ENCODE measurements at regions not wholly inside any gene's neighbourhood (a gene's known extent, or its start where the extent isn't known, plus 50 kb on each side); places are given as distances from the start of the nearest gene placed in this dataset.

- Histone ChIP-seq H4K8ac (ENCODE audit: low read length) (no peak overlapping the region), H3K36me3 (ENCODE audit: control insufficient read depth in 1 of 2, insufficient read depth in 2 of 2, low read depth in 1 of 2, low read length in 2 of 2) (no peaks in the 10 kb centered on the region), H3K14ac (ENCODE audit: low read length in 2 of 2) (no peak overlapping the region), H3K27ac (ENCODE audit: low read length, poor library complexity, severe bottlenecking) (no peak overlapping the region), H2AFZ (ENCODE audit: low read depth, low read length) (no peak overlapping the region), H3K4ac (ENCODE audit: low read depth in 1 of 2, low read length in 2 of 2) (no peak overlapping the region), H2AK5ac (ENCODE audit: low read length, severe bottlenecking) (no peak overlapping the region), H3K4me1 (ENCODE audit: control insufficient read depth, insufficient read depth, low read depth, low read length) (no peaks in the 10 kb centered on the region), H4K91ac (ENCODE audit: low read length) (no peak overlapping the region), H3K9me3 (ENCODE audit: control insufficient read depth, low read length) (no peaks in the 10 kb centered on the region), H2BK5ac (ENCODE audit: low read depth, low read length, poor library complexity, severe bottlenecking) (no peak overlapping the region), H3K9ac (ENCODE audit: low read length) (no peak overlapping the region), H2BK15ac (ENCODE audit: low read depth, poor library complexity, severe bottlenecking) (no peak overlapping the region), H3K79me1 (replicated peaks; ENCODE audit: low read length, poor library complexity, severe bottlenecking) (no peaks in the 10 kb centered on the region), H3K4me3 (ENCODE audit: insufficient read depth in 1 of 2, low read depth in 1 of 2, low read length in 2 of 2) (no peak overlapping the region), H2BK12ac (ENCODE audit: low read length in 2 of 2) (no peak overlapping the region), H2BK120ac (ENCODE audit: low read depth, low read length) (no peak overlapping the region), H3K27me3 (ENCODE audit: control insufficient read depth in 1 of 2, insufficient read depth in 1 of 2, low read length in 2 of 2) (peaks cover 0 to 12% of the 10 kb centered on the region in 2 experiments), H3K23ac (ENCODE audit: low read length in 2 of 2) (no peak overlapping the region), H3K4me2 (ENCODE audit: low read length, poor library complexity, severe bottlenecking) (no peak overlapping the region), H3K18ac (ENCODE audit: low read depth in 1 of 2, low read length in 2 of 2) (no peak overlapping the region)
- no peak for DNase-seq
- 74% methylated on average over 4 of the region's 4 CpGs for WGBS
These were observed 451.3 kb downstream of the NTRK3 start for GRCh38 chr15:87805117-87805820.

GRCh38 chr15:87804451-87804850 is 452.1 kb downstream of the NTRK3 start:
- Histone ChIP-seq H2AK5ac (ENCODE audit: low read length, severe bottlenecking) (no peak overlapping the region), H3K9ac (ENCODE audit: low read length) (no peak overlapping the region), H3K4me2 (ENCODE audit: low read length, poor library complexity, severe bottlenecking) (no peak overlapping the region), H2BK15ac (ENCODE audit: low read depth, poor library complexity, severe bottlenecking) (no peak overlapping the region), H3K79me1 (replicated peaks; ENCODE audit: low read length, poor library complexity, severe bottlenecking) (no peaks in the 10 kb centered on the region), H3K36me3 (ENCODE audit: control insufficient read depth in 1 of 2, insufficient read depth in 2 of 2, low read depth in 1 of 2, low read length in 2 of 2) (no peaks in the 10 kb centered on the region), H2BK12ac (ENCODE audit: low read length in 2 of 2) (no peak overlapping the region), H2BK120ac (ENCODE audit: low read depth, low read length) (no peak overlapping the region), H3K4ac (ENCODE audit: low read depth in 1 of 2, low read length in 2 of 2) (no peak overlapping the region), H3K27ac (ENCODE audit: low read length, poor library complexity, severe bottlenecking) (no peak overlapping the region), H3K18ac (ENCODE audit: low read depth in 1 of 2, low read length in 2 of 2) (no peak overlapping the region), H3K4me3 (ENCODE audit: insufficient read depth in 1 of 2, low read depth in 1 of 2, low read length in 2 of 2) (no peak overlapping the region), H2AFZ (ENCODE audit: low read depth, low read length) (no peak overlapping the region), H4K91ac (ENCODE audit: low read length) (no peak overlapping the region), H3K23ac (ENCODE audit: low read length in 2 of 2) (no peak overlapping the region), H3K27me3 (ENCODE audit: control insufficient read depth in 1 of 2, insufficient read depth in 1 of 2, low read length in 2 of 2) (peaks cover 0 to 12% of the 10 kb centered on the region in 2 experiments), H3K9me3 (ENCODE audit: control insufficient read depth, low read length) (no peaks in the 10 kb centered on the region), H3K4me1 (ENCODE audit: control insufficient read depth, insufficient read depth, low read depth, low read length) (no peaks in the 10 kb centered on the region), H3K14ac (ENCODE audit: low read length in 2 of 2) (no peak overlapping the region), H4K8ac (ENCODE audit: low read length) (no peak overlapping the region), H2BK5ac (ENCODE audit: low read depth, low read length, poor library complexity, severe bottlenecking) (no peak overlapping the region)
- no peak for DNase-seq

GRCh38 chr15:87799838-87800237 is 456.7 kb downstream of the NTRK3 start:
- Histone ChIP-seq H3K4me2 (ENCODE audit: low read length, poor library complexity, severe bottlenecking) (no peak overlapping the region), H2BK12ac (ENCODE audit: low read length in 2 of 2) (no peak overlapping the region), H2BK120ac (ENCODE audit: low read depth, low read length) (no peak overlapping the region), H3K4ac (ENCODE audit: low read depth in 1 of 2, low read length in 2 of 2) (no peak overlapping the region), H3K4me3 (ENCODE audit: insufficient read depth in 1 of 2, low read depth in 1 of 2, low read length in 2 of 2) (no peak overlapping the region), H2BK15ac (ENCODE audit: low read depth, poor library complexity, severe bottlenecking) (peak overlapping the region; percentile 7), H3K9me3 (ENCODE audit: control insufficient read depth, low read length) (no peaks in the 10 kb centered on the region), H4K91ac (ENCODE audit: low read length) (no peak overlapping the region), H3K27ac (ENCODE audit: low read length, poor library complexity, severe bottlenecking) (no peak overlapping the region), H3K79me1 (replicated peaks; ENCODE audit: low read length, poor library complexity, severe bottlenecking) (no peaks in the 10 kb centered on the region), H3K4me1 (ENCODE audit: control insufficient read depth, insufficient read depth, low read depth, low read length) (no peaks in the 10 kb centered on the region), H3K18ac (ENCODE audit: low read depth in 1 of 2, low read length in 2 of 2) (no peak overlapping the region), H3K27me3 (ENCODE audit: control insufficient read depth in 1 of 2, insufficient read depth in 1 of 2, low read length in 2 of 2) (peaks cover 0 to 17% of the 10 kb centered on the region in 2 experiments), H2AK5ac (ENCODE audit: low read length, severe bottlenecking) (no peak overlapping the region), H3K14ac (ENCODE audit: low read length in 2 of 2) (no peak overlapping the region), H2AFZ (ENCODE audit: low read depth, low read length) (no peak overlapping the region), H3K9ac (ENCODE audit: low read length) (no peak overlapping the region), H4K8ac (ENCODE audit: low read length) (no peak overlapping the region), H3K23ac (ENCODE audit: low read length in 2 of 2) (no peak overlapping the region), H3K36me3 (ENCODE audit: control insufficient read depth in 1 of 2, insufficient read depth in 2 of 2, low read depth in 1 of 2, low read length in 2 of 2) (no peaks in the 10 kb centered on the region), H2BK5ac (ENCODE audit: low read depth, low read length, poor library complexity, severe bottlenecking) (no peak overlapping the region)
- no peak for DNase-seq
- no CpG with 5 or more reads among the region's 2 CpGs for WGBS

- H4K91ac ChIP-seq (ENCODE audit: low read length) = no peak overlapping the region
- no peaks in the 10 kb centered on the region for H3K79me1 ChIP-seq (replicated peaks; ENCODE audit: low read length, poor library complexity, severe bottlenecking)
- H2BK12ac ChIP-seq (ENCODE audit: low read length in 2 of 2) = no peak overlapping the region
- H3K27me3 ChIP-seq (ENCODE audit: control insufficient read depth in 1 of 2, insufficient read depth in 1 of 2, low read length in 2 of 2) = peaks cover 0 to 19% of the 10 kb centered on the region in 2 experiments
- H4K8ac ChIP-seq (ENCODE audit: low read length) = no peak overlapping the region
- no peaks in the 10 kb centered on the region for H3K4me1 ChIP-seq (ENCODE audit: control insufficient read depth, insufficient read depth, low read depth, low read length)
- H3K4me2 ChIP-seq (ENCODE audit: low read length, poor library complexity, severe bottlenecking) = no peak overlapping the region
- no peak overlapping the region for H3K27ac ChIP-seq (ENCODE audit: low read length, poor library complexity, severe bottlenecking)
- no peak overlapping the region for H3K4ac ChIP-seq (ENCODE audit: low read depth in 1 of 2, low read length in 2 of 2)
- H2BK15ac ChIP-seq (ENCODE audit: low read depth, poor library complexity, severe bottlenecking) = no peak overlapping the region
- no peak overlapping the region for H3K9ac ChIP-seq (ENCODE audit: low read length)
- no peak overlapping the region for H3K18ac ChIP-seq (ENCODE audit: low read depth in 1 of 2, low read length in 2 of 2)
- 92% methylated on average over 2 of the region's 3 CpGs for WGBS
- H2BK120ac ChIP-seq (ENCODE audit: low read depth, low read length) = no peak overlapping the region
- H3K9me3 ChIP-seq (ENCODE audit: control insufficient read depth, low read length) = no peaks in the 10 kb centered on the region
- no peak overlapping the region for H2AFZ ChIP-seq (ENCODE audit: low read depth, low read length)
- no peak for DNase-seq
- no peak overlapping the region for H3K4me3 ChIP-seq (ENCODE audit: insufficient read depth in 1 of 2, low read depth in 1 of 2, low read length in 2 of 2)
- H2AK5ac ChIP-seq (ENCODE audit: low read length, severe bottlenecking) = no peak overlapping the region
- no peak overlapping the region for H3K23ac ChIP-seq (ENCODE audit: low read length in 2 of 2)
- no peak overlapping the region for H3K14ac ChIP-seq (ENCODE audit: low read length in 2 of 2)
- H3K36me3 ChIP-seq (ENCODE audit: control insufficient read depth in 1 of 2, insufficient read depth in 2 of 2, low read depth in 1 of 2, low read length in 2 of 2) = no peaks in the 10 kb centered on the region
- no peak overlapping the region for H2BK5ac ChIP-seq (ENCODE audit: low read depth, low read length, poor library complexity, severe bottlenecking)
These were observed 457.1 kb downstream of the NTRK3 start for GRCh38 chr15:87799428-87799827.
